GM19238 (cell line): ENCODE measurements at regions not wholly inside any gene's neighbourhood (a gene's known extent, or its start where the extent isn't known, plus 50 kb on each side); places are given as distances from the start of the nearest gene placed in this dataset.

Experiments used
- DNase-seq: peaks from one replicate; pipeline ENCODE4 v3.0.0; 2011; ENCODE audit warnings: low spot score; ENCODE audit not compliant: insufficient read length

DNA sequence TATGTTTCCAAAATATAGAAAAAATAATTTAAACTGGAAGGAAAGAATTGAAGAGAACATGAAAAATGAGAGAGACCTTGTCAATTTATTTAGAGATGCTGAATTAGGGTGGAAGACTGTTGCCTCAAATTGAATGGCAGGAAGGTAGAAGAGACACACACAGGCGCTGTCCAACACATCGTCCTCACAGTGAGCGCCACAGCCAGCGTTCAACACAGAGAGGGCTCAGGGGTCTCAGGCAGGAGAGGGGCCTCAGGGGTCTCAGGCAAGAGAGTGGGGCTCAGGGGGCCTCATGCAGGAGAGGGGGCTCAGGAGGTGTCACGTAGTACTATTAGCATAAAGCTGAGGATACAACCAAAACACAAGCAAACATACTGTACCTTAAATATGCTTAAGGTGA lies 65.7 kb downstream of the TMEM18 start:
- DNase-seq: no peak

DNA sequence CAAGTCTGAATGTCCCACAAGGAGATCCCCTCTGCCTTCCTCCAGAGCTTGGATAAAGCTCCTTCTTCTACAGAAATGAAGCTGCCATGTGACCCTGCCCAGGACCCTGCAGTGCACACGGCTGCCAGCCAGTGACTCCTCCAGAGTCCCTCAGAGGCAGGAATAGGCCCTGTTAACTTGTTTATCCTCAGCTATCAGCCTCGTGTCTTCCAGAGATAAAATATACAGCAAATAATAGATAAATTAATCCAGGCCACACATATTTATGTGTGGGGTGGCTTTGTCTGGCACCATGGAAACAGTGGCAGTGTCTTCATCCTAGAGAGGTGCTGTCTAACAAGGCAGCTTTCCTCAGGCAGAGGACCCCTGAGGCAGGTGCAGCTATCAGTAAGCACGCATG lies 66.7 kb downstream of the TMEM18 start:
- DNase-seq: no peak

DNA sequence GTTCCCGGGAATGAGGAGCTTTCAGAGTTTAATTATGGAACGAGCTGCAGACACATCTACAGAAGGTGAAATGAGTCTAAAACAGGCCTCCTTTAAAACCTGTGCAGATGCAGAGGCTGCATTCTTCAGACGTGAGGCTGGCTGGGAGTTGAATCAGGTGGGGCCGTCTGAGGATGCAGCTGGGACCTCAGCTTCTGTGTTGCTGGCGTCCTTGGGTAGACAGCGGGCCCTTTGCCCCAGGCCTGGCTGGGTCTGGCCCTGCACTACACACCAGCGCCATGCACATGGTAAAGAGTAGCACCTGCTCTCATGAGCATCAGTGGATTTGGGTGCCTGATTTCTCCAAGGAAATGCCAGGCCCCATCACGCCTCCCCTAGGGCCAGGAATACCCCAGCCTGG lies 67.3 kb downstream of the TMEM18 start:
- no peak for DNase-seq

DNA sequence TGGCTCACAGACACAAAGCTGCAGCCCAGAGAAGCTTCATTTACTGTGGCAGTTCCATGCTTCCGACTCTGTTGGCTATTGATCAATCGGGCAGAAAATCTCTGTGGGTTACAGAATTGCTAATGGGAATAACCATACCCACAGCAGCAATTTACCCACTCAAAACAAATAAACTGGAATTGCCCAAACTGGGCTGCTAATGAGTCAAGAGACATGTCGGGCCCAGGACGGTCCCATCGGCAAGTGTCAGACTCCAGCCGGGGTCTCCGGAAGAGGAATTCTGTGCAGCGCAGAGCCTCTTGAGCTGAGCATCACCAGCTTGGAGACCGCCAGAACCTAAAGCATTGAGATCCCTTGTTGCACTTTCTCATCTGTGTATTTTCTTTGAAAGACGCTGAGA lies 67.8 kb downstream of the TMEM18 start:
- no peak for DNase-seq

DNA sequence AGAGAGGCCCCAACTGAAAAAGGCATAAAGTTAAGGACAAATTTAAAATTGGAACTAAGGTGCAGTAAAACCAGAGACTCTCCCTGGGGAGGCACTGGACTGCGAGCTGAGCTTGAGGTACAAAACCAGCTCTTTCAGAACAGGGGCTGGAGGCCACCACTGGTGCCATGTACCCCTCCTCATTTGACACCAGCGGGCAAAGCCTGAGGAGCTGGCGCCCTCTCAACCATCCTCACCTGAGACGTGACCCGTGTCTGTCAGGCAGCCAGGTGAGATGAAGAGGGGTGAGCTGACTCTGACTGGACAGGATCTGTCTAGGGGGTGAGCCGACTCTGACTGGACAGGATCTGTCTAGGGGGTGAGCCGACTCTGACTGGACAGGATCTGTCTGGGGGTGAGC lies 68.5 kb downstream of the TMEM18 start:
- no peak for DNase-seq

DNA sequence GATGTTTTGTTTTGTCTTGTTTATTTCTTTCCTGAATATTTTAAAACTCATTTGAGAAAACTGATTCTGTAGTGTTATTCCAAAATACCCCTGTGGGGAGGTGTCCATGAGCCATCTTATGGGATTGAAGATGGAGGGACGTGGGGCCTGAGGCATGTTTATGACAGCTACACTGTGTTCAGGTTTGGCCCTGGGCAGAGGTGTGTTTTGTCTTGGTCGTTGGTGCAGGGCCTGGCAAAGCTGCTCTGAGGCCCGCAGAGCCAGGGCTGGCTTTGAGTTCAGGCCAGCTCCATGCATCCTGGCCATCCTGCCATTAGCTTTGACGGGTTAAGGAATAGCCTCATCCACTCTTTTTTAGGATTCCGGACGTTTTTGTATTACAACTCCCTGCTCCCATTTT lies 68.9 kb downstream of the TMEM18 start:
- DNase-seq: no peak

DNA sequence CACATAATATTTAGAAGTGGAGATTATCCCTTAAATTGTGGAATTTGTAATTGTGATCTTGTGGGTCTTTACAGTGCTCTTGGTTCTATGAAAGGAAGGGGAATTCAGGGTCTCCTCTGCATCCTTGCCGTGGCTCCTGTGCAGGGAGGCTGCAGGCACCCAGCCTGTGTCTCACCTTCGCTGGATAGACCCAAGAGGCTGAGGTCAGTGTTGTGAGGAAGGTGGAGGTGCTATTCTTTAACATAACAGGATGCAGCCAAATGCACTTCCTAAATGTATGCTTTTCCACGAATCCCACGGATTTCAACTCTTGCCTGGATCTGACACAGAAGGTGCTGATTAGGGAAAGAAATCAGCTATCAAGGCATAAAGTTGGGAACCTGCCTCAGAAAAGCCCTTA lies 69.5 kb downstream of the TMEM18 start:
- no peak for DNase-seq

DNA sequence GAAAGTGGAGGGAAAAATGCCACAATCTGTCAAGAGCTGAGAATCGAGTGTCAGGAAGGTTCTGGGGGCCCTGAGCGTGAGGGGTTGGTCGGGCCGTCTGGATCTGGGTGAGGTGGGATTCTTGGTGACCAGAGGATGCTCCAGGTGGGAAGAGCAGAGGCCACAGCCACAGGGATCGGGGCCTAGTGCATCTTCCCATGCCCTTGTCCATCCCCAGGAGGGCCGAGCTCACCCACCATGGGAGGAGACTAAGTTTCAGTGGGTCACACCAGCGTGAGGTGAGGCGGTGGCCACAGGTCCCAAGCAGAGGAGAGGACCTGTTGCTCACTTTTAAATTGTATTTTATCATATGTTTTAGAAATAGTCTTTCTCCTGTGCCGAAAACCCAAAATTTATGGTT lies 70.0 kb downstream of the TMEM18 start:
- DNase-seq: no peak

DNA sequence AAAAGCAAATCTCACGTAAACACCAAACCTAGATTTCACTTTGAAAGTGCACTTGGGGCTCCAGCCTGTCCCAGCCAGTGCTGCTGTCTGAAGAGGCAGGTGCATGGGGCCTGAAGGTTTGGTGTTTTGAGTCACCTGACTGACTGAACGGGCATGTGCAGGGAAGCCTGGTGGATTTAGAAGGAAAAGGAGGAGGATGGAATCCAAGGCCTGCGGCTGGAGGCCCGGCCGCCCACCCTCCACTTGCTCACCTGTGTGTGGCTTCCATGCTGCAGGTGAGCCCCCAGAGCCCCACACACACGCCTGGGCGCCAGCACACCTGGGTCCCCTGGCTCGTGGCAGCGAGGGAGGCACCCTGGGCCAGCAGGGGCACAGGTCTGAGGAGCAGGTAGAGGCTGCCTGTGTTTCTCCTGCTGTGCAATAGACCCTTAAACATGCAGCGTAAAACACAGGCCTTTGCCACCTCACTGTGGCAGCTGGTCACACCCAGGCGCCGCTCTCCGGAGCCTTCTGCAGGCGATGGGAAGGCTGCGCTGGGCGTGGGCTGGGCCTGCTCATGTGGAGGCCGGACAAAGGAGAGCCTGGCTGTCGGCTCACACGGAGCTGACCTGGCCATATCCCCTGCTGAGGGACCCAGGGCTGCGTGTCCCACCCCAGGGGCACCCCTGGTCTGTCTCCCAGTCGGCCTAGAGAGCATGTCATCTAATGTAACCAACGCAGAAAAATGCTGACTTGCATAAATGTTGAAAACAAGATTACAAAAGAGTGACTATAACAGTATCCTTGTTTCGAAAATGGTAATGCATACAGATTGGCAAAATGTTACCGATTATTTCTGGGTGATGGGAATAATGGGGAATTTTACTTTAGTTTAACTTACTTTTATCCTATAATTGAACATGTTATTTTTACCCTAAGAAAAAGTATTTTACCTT lies 71.3 kb downstream of the TMEM18 start:
- DNase-seq: no peak

DNA sequence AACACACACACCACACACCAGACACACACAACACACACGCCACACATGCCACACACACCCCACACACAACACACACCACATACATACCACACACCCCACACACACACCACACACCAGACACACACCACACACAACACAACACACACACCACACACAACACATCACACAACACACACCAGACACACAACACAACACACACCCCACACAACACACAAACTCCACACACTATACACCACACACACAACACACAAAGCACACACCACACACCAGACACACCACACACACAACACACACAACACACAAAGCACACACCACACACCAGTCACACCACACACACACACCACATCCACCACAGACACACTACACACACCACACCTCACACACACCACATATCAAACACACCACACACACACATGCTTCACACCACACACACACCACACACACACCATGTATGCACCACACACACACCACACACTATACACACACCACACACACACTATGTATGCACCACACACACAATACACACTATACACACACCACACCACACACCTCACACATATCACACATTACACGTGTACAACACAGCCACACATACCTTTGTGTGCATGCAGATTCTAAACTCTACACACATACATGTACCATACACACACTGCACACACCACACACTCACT lies 72.2 kb downstream of the TMEM18 start:
- DNase-seq: no peak

DNA sequence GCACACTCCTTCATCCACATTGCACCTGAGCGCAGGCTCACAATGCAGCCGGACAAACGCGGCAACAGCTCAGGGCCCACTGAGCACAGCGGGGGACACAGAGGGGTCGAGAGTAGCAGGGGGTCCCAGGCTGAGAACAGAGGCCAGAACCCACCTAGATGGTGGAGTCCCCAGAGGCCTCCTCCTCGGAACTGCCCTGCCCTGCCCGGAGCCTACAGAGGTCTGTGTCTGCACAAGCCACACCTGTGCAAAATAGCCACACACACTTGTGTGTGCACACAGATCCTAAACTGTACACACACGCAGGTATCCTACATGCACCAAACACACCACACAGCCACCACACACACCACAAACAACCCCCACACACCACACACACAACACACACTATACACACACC lies 72.8 kb downstream of the TMEM18 start:
- DNase-seq: no peak

DNA sequence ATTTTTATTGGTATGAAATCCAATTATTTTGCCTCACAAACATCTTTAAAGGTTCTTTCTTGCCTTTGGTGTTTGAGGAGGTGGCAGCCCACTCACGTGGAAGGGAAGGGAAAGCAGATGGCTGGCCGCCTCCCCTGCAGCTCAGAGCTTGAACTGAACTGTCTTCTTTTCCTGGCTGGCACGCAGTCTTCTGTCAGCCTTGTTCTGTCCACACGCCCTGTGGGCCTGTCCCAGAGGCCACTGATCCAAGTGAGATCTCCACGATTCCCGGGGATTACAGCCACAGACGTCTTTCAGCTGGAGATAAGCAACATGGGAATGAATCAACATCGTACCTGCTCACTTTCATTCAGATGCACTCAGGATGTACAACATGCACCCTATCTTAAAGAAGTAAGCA lies 73.3 kb downstream of the TMEM18 start:
- no peak for DNase-seq

DNA sequence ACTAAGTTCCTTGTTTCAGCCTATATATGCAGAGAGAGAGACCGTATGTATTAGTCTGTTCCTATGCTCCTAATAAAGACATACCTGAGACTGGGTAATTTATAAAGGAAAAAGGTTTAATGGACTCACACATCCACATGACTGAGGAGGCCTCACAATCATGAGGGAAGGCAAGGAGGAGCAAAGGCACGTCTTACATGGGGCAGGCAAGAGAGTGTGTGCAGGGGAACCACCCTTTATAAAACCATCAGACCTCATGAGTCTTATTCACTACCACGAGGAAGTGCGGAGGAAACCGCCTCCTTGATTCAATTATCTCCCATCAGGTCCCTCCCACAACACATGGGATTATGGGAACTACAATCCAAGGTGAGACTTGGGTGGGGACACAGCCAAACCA lies 73.8 kb downstream of the TMEM18 start:
- no peak for DNase-seq

DNA sequence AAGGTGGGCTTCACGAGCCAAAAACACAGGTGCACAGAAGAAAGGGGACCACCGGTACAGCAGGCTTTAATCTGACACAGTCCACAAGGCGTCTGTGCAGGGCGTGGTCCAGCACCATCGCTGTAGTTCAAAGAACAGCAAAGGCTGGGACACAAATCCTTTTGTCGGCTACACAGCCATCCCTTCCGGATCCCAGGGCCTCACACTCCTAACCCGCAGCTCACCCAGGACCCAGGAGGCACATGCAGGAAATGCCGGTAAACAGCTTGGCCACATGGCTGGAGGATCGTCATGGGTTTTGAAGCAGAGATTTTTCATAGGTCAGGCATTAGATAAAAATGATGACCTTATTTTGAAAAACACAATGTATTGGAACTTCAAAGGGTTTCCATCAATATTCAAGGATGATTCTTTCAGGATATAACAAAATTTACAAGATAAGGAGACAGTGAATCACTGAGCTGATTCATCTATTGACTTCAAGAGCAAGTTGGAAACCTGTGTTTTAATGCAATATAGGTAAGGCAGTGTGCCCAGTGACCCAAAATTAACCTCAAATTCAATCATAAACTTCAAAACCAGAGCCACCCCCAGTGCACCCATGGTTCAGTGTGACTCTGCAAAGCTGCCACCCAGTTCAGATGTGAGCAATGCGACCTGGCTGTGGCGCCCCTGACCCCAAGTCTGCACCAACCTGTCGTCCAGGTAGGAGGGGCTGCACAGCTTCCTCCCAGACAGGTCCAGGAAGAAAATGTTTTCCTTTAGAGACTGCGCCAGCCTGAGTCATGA lies 74.4 kb downstream of the TMEM18 start:
- DNase-seq: no peak

DNA sequence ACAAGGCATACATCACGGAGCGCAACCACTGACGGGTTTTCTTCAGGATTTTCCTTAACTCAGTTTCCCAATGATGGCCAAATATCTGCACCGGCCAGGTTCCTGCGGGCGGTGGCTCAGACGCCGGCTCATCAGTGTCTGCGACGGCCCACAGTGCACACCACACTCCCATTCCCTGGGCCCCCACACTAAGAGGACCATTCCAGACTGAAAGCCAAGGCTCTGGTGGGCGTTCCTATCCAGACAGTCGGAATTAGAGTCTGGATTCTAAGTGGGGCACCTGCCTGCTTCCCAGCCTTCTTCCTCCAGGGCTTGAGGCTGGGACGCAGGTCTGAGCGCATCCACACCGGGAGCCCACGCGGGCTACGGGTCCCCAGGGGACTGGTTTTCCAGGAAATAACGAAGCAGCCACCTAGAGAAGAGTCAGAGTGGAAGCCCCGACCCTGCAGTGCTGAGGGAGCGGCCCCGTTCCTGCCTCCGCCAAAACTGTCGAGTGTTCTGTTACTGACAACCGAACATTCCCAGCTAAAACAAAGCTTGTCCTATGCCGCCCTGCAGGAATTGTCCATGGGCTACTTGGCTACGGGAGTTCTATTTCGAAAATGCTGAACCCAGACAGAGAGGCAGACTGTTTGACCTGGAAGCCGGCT lies 75.3 kb downstream of the TMEM18 start:
- DNase-seq: no peak

DNA sequence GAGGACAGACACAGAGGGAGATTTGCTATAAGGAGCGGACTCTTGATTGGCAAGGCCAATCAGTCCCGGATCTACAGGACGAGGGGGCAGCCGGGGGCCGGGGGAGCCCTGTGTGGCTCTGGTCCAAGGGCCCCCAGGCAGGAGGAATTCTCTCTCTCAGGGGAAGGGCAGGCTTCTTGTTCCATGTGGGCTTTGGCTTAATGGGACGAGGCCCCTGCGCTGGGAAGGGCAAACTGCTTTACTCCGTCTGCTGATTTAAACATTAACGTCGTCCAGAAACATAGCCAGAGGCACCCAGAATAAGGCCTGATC lies 75.9 kb downstream of the TMEM18 start:
- DNase-seq: no peak

DNA sequence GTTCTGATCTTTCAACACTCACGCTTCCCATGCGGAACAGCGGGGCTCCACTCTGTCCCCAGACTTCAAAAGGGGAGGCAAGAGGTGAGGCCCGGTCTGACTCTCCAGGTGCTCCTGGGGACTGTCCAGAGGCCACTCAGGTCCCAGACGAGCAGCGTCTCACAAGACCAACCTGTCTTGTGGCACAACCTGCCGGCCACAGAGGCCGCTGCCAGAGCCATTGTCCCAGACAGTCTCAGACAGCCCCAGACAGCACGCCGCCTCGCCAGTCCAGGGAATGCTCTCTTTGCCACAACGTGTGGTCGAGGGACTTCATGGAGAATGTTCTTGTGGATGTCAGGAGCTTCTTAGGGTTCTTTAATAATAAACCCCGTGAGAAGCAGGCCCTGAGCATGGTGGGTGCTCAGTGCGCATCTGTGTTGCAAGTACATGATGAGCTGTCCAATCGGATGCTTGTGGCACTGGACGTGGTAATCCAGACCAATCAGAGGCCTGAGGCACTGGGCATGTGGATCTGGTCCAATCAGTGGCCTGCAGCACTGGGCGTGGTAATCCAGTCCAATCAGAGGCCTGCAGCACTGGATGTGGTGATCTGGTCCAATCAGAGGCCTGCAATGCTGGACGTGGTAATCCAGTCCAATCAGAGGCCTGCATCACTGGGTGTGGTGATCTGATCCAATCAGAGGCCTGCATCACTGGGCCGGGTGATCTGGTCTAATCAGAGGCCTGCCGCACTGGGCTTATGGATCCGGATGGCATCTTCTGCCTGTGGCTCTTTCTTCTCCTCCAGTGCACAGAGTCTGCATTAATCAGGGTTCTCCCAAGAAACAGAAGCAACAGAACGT lies 76.4 kb downstream of the TMEM18 start:
- no peak for DNase-seq

DNA sequence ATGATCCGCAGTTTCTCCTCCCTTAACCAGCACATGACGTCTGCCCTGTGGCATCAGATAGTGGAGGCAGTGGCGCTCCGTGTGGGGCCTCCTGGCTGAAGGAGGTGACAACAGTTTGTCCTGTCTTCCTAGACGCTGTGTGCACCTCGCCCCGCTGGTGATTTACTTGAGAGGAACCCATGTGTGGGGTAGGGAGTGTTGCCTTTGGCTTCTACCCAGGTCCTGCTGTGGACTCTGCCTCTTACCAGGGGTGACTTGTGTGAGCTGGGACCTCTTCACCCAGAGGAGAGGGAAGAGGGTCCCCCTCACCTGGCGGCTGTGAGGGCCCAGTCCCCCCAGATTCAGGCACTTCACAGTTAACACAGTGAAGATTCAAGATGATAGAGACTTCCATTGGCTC lies 77.6 kb downstream of the TMEM18 start:
- no peak for DNase-seq

DNA sequence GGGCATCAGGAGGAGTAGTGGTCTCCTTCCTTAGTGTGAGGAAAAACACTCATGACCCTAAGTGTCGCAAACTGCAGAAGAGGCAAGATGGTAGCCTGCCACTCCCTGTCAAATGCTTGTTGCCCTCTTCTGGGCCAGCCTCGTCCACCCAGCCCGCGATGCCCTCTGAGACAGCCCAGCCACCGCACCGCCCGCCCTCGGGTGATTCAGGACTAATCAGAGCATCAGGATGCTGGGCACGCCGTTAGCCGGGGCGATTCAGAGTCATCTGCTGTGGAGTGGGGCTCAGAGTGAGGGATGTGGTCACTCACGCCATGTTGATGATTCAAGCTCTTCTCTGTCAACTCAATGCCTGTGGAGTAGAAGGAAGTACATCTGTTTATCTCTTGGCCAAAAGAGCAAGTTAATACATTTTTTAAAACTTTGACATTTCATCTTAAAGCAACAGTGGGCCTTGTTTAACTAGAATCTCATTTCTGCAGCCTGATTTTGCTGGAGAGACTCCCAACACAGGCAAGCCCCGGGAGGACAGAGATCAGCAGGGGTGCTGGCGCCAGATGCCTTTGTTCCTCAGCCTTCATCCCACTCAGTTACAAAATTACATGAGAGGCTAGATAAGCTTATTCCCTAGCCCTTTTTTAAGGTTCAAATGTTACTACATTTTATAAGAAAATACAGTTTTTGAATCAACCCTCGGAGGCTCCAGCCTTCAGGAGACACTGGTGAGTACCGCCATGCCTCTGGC lies 79.0 kb downstream of the TMEM18 start:
- no peak for DNase-seq
